OCI-LY7 (cell line): ENCODE measurements at regions not wholly inside any gene's neighbourhood (a gene's known extent, or its start where the extent isn't known, plus 50 kb on each side); places are given as distances from the start of the nearest gene placed in this dataset.

Source experiments
- BruUV-seq: library from RNA; stranded (reverse); fragments of 400-500 nt; replicated peaks from 2 replicates; lab custom pipeline; 2021; lab: Mats Ljungman, UMichigan
- CTCF ChIA-PET: fragments of 300-600 bp; sonication (Branson Sonifier 250); formaldehyde crosslinking; loops from one replicate; lab custom pipeline; 2022; ENCODE audit warnings: antibody characterized with exemption; ENCODE audit not compliant: unreplicated experiment; lab: Charles Lee
- POLR2A ChIA-PET: fragments of 300-600 bp; sonication (Branson Sonifier 250); formaldehyde crosslinking; loops from one replicate; lab custom pipeline; 2022; ENCODE audit warnings: antibody characterized with exemption; lab: Charles Lee
- DNase-seq: peaks from one replicate; pipeline ENCODE4 v3.0.0-alpha.2; 2015; ENCODE audit warnings: low spot score
- H2AFZ ChIP-seq: fragments of 200-600 bp; sonication (generic), shearing (Covaris generic); 2 replicates; pipeline ENCODE4 v1.6.1; 2014; ENCODE audit warnings: mild to moderate bottlenecking, antibody characterized with exemption, low read length, moderate library complexity
- H3K27ac ChIP-seq: fragments of 200-600 bp; sonication (generic); 2 replicates; pipeline ENCODE4 v1.5.1; 2014; ENCODE audit warnings: mixed run types, low read depth, mild to moderate bottlenecking, moderate library complexity, low read length, inconsistent platforms; ENCODE audit not compliant: poor library complexity, severe bottlenecking
- H3K36me3 ChIP-seq: fragments of 200-600 bp; sonication (generic); 2 replicates; pipeline ENCODE4 v1.6.1; 2014; ENCODE audit warnings: mild to moderate bottlenecking, antibody characterized with exemption, low read length, moderate library complexity, mixed read lengths; ENCODE audit not compliant: insufficient read depth
- H3K4me1 ChIP-seq: fragments of 200-600 bp; sonication (generic); 2 replicates; pipeline ENCODE4 v1.5.1; 2014; ENCODE audit warnings: mild to moderate bottlenecking, low read length; ENCODE audit not compliant: insufficient read depth, poor library complexity, severe bottlenecking
- H3K4me2 ChIP-seq: fragments of 200-600 bp; sonication (generic); 2 replicates; pipeline ENCODE4 v1.6.1; 2014; ENCODE audit warnings: mild to moderate bottlenecking, low read length
- H3K4me3 ChIP-seq: fragments of 200-600 bp; sonication (generic); 2 replicates; pipeline ENCODE4 v1.5.1; 2014; ENCODE audit warnings: mild to moderate bottlenecking, low read depth, low read length; ENCODE audit not compliant: poor library complexity, severe bottlenecking
- H3K79me2 ChIP-seq: fragments of 200-600 bp; sonication (generic); 2 replicates; pipeline ENCODE4 v1.6.1; 2016; ENCODE audit warnings: low read depth, mild to moderate bottlenecking, low read length, moderate library complexity, mixed read lengths; ENCODE audit not compliant: insufficient read depth
- H3K9me2 ChIP-seq: fragments of 200-600 bp; sonication (generic); 2 replicates; pipeline ENCODE4 v1.6.1; 2016; ENCODE audit warnings: mild to moderate bottlenecking, low read length, mixed read lengths; ENCODE audit not compliant: insufficient read depth
- H3K9me3 ChIP-seq: fragments of 200-600 bp; sonication (generic); 2 replicates; pipeline ENCODE4 v1.6.1; 2014; ENCODE audit warnings: mild to moderate bottlenecking, mixed run types, low read length, mixed read lengths
- H4K20me1 ChIP-seq: fragments of 200-600 bp; sonication (generic); 2 replicates; pipeline ENCODE4 v1.6.1; 2014; ENCODE audit warnings: mild to moderate bottlenecking, antibody characterized with exemption, low read length, moderate library complexity, mixed read lengths; ENCODE audit not compliant: insufficient read depth
- EZH2phosphoT487 ChIP-seq: fragments of 200-600 bp; sonication (generic); IDR thresholded peaks from 2 replicates; pipeline ENCODE4 v1.6.1; 2018; ENCODE audit warnings: low read depth, borderline replicate concordance, mild to moderate bottlenecking, mixed run types, antibody characterized with exemption, low read length, moderate library complexity, mixed read lengths
- intact Hi-C: fragments of 100-400 bp; cut with micrococcal nuclease; formaldehyde crosslinking; loops from one replicate; pipeline ENCODE4 v1.10.0; 2022; ENCODE audit not compliant: unreplicated experiment
- TF ChIP-seq, protein P1 (sequence below): fragments of 200-600 bp; sonication (generic); conservative IDR thresholded peaks from 2 replicates; pipeline ENCODE4 v1.5.1; 2014; ENCODE audit warnings: mild to moderate bottlenecking, antibody characterized with exemption, low read length, moderate library complexity, mixed read lengths

GRCh38 chr14:65878586-65878985, 466.1 kb downstream of the FUT8 start:
- no peaks in the 10 kb centered on the region for H3K79me2 ChIP-seq
- no peak overlapping the region for H3K4me2 ChIP-seq
- intact Hi-C loops = no loop called here
- no peaks in the 10 kb centered on the region for H3K9me2 ChIP-seq
- no peak overlapping the region for H2AFZ ChIP-seq
- no TSS peak for BruUV-seq
- H3K4me1 ChIP-seq = no peaks in the 10 kb centered on the region
- CTCF ChIA-PET = interaction anchor here (0.5 kb wide), 1 partner anchor 66 kb away, joined by 3 read pairs; no protein-coding TSS in a partner anchor
- H3K4me3 ChIP-seq = no peak overlapping the region
- no peak overlapping the region for H3K27ac ChIP-seq
- no peaks in the 10 kb centered on the region for H3K36me3 ChIP-seq
- DNase-seq = no peak
- H4K20me1 ChIP-seq = no peaks in the 10 kb centered on the region
- no peaks in the 10 kb centered on the region for H3K9me3 ChIP-seq
- TF ChIP-seq EZH2phosphoT487 = no peak
- TF ChIP-seq, protein P1, sequence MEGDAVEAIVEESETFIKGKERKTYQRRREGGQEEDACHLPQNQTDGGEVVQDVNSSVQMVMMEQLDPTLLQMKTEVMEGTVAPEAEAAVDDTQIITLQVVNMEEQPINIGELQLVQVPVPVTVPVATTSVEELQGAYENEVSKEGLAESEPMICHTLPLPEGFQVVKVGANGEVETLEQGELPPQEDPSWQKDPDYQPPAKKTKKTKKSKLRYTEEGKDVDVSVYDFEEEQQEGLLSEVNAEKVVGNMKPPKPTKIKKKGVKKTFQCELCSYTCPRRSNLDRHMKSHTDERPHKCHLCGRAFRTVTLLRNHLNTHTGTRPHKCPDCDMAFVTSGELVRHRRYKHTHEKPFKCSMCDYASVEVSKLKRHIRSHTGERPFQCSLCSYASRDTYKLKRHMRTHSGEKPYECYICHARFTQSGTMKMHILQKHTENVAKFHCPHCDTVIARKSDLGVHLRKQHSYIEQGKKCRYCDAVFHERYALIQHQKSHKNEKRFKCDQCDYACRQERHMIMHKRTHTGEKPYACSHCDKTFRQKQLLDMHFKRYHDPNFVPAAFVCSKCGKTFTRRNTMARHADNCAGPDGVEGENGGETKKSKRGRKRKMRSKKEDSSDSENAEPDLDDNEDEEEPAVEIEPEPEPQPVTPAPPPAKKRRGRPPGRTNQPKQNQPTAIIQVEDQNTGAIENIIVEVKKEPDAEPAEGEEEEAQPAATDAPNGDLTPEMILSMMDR = no peak
- POLR2A ChIA-PET = no interaction called here

DNA sequence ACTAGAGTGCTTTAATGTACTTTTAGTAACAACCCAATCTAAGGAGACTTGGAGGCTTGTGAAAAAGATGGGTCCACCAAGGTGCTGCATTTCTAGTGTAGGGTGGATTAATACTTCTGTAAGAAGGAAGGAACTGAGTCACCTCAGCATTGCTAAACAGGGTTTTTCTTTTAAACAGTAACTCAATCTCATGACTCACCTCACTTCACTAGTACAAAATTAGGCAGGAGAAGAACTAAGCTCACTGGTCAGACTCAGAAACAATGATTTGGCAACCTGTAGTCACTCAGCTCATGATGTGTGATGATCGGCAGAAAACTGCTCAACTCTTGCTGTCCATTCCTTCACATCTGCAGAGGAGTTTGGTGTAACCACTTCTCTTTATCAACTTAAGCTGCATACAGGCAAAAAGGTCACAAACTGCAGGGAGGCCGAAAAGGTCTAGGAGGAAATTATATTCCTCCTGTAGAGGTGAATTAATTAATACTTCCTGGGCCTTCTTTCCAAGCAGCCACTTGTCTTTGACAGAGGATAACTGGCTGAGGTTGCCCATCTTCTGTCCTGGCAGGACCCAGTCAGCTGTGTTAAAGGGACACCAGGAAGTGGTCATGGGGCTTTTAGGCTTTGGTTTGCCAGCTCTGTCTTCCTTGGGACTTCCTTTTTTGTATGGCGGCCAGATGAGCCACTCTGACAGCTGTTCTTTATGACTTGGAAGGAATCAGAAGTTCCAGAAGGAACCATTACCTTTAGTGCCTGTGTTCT, 466.9 kb downstream of the FUT8 start:
- H3K9me3 ChIP-seq = no peaks in the 10 kb centered on the region
- ChIA-PET CTCF (no interaction called here), POLR2A (no interaction called here)
- no peak for DNase-seq
- H3K4me2 ChIP-seq = no peak overlapping the region
- no peaks in the 10 kb centered on the region for H3K9me2 ChIP-seq
- H4K20me1 ChIP-seq = no peaks in the 10 kb centered on the region
- no peaks in the 10 kb centered on the region for H3K36me3 ChIP-seq
- H3K27ac ChIP-seq = no peak overlapping the region
- H3K4me3 ChIP-seq = no peak overlapping the region
- TF ChIP-seq, protein P1 = no peak
- no peak for TF ChIP-seq EZH2phosphoT487
- H2AFZ ChIP-seq = no peak overlapping the region
- intact Hi-C loops = no loop called here
- BruUV-seq = no TSS peak
- no peaks in the 10 kb centered on the region for H3K79me2 ChIP-seq
- no peaks in the 10 kb centered on the region for H3K4me1 ChIP-seq

- no TSS peak for BruUV-seq
- Histone ChIP-seq H3K9me3 (no peaks in the 10 kb centered on the region), H3K27ac (no peak overlapping the region), H3K36me3 (no peaks in the 10 kb centered on the region), H4K20me1 (no peaks in the 10 kb centered on the region), H3K4me1 (no peaks in the 10 kb centered on the region), H2AFZ (no peak overlapping the region), H3K9me2 (no peaks in the 10 kb centered on the region), H3K4me3 (no peak overlapping the region), H3K79me2 (no peaks in the 10 kb centered on the region), H3K4me2 (no peak overlapping the region)
- intact Hi-C loops = no loop called here
- TF ChIP-seq EZH2phosphoT487 = no peak
- TF ChIP-seq, protein P1 = no peak
- POLR2A ChIA-PET = no interaction called here
- no peak for DNase-seq
- CTCF ChIA-PET = no interaction called here
Observed at GRCh38 chr14:65880507-65880906, 468.0 kb downstream of the FUT8 start.
